GM12875 (cell line): ENCODE measurements at regions not wholly inside any gene's neighbourhood (a gene's known extent, or its start where the extent isn't known, plus 50 kb on each side); places are given as distances from the start of the nearest gene placed in this dataset.

Experiments used
- H3K4me3 ChIP-seq: one replicate; pipeline ENCODE4 v1.5.1; 2011; ENCODE audit warnings: low read depth, low read length, control low read depth
- CTCF ChIP-seq: IDR thresholded peaks from 2 replicates; pipeline ENCODE4 v1.5.1; 2011; ENCODE audit warnings: low read depth, mild to moderate bottlenecking, control low read depth, inconsistent platforms, low read length, moderate library complexity, borderline replicate concordance; ENCODE audit not compliant: insufficient read depth

DNA sequence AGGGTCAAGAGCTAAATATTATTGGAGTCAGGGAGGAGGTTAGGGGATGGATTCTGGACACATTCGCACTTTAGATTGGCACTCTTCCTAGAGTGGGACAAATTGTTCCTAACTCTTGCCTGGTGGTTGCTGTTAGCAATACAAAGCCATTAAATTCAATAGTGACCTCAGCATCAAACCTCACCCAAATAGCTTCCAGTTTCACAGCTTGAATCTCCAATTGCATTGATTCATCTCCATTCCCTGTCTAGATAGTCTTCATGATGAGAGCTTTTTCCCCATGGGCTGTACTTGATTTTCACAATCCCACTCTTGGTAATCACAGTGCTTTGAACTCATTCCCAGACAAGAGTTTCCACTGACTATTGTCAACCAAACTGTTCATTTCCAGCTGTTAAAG is 585.9 kb upstream of the SYT4 start:
- TF ChIP-seq CTCF: no peak
- no peak overlapping the region for H3K4me3 ChIP-seq

DNA sequence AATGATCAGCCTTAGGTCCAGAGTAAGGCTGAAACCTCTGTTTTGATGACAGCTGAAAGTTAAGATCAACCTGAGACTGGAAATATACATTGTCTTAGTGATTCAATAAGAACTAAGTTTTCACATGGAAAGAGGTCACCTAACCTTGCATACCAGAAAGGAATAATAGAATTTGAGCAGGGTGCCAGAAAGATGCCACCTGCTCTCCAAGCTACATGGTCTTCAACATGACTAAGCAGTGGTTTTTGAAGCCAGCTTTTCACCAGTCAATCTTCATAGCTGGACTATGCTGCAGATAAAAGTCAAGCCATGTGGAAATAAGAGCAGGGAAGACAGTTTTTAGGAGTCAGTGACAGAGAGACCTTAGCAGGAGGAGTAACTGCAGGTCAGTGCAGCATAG is 589.4 kb upstream of the SYT4 start:
- no peak overlapping the region for H3K4me3 ChIP-seq
- no peak for TF ChIP-seq CTCF

DNA sequence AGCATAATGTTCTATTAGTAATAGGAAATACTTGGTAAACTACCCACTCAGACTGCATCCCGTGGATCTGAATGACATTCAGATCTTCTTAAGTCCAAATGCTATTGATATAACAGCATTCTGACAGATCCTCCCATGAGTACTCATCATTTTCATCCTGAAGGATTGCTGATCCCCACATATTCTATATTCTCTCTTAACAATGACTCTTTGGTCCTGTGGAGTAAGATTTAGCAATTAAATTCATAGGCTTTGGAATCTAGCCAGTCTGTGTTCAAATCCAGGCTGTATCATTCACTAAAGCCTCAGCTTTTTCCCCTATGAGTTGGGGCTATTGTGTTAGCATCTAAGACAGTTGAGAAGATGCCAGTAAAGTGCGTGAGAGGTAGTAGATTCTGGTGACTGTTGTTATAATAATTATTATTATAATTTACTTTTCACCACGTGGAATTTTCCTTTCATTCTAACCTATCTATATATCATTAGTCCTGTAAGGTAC is 591.3 kb upstream of the SYT4 start:
- no peak overlapping the region for H3K4me3 ChIP-seq
- no peak for TF ChIP-seq CTCF

DNA sequence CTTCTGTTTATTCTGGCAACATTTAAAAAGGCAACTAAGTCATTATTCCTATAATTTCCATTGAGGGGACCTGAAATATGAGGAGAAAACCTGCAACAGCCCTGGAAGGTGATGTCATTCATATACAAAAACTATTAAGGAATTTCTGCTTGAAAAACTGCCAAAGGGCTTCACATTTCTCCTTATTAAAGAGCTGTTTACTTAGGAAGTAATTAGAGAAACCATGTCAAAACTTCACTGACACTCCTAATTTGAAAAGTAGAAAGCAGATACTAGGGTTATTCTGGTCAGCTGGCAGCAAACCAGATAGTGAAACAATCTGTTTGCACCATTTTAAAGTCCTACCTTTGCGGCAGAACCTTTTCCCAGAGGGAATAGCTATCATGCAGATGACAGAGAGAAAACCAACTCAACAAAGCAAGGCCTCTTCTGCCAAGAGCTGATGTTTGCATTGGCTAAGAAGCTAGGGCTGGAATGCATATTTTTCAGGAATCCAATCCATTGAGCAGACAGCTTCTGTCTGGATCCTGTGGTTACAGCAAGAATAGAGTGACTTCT is 592.2 kb upstream of the SYT4 start:
- no peak overlapping the region for H3K4me3 ChIP-seq
- no peak for TF ChIP-seq CTCF

DNA sequence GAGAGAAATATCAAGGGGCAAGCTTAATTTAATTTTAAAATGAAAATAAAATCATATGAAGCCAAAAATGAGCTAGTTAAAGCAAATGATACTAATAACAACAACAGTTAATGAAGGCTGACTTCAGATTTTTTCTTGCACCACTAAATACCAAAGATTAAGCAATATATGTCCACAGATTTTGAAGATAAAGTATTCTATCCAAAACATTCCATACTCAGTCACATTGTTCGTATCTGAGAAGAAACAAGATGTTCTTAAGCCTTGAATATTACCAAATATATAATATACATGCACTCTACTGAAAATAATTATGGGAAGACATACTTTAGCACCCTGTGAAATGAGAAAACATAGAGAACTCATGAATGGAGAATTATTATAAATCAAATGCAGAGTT is 593.3 kb upstream of the SYT4 start:
- TF ChIP-seq CTCF: no peak
- H3K4me3 ChIP-seq: no peak overlapping the region

DNA sequence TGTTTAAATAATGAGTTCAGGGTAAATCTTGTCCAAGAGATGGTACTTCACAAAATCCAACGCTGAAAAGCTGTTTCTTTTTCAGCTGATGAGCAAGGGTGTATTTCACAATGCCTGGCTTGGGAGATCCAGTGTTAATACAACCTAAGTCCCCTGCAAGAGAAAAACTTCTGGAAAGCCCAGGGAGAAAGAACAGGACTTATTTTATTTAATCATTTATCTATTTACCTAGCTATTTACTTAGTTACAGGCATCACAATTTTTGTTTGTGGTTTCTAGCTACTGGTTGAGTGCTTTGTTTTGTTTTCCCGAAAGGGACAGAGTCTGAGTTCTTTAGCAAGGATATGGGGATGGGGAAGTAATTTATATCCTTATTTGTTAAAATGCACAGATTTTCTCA is 598.2 kb upstream of the SYT4 start:
- TF ChIP-seq CTCF: no peak
- no peak overlapping the region for H3K4me3 ChIP-seq

GRCh38 chr18:43876286-43876685 is 599.0 kb upstream of the SYT4 start:
- no peak overlapping the region for H3K4me3 ChIP-seq
- TF ChIP-seq CTCF: no peak
